Liver (tissue), 8 donors: ENCODE measurements at regions not wholly inside any gene's neighbourhood (a gene's known extent, or its start where the extent isn't known, plus 50 kb on each side); places are given as distances from the start of the nearest gene placed in this dataset.

Source experiments
- DNase-seq: peaks from one replicate; pipeline ENCODE4 v3.0.0-alpha.2; 2017; ENCODE audit warnings: low spot score
- H3K27ac ChIP-seq, 2 donors: one replicate each; pipeline ENCODE4 v1.7.0; 2013; ENCODE audit warnings: inconsistent platforms in 2 of 2, low read length in 2 of 2, control low read depth in 1 of 2, low read depth in 1 of 2, mild to moderate bottlenecking in 1 of 2
- H3K27me3 ChIP-seq, 4 donors: one replicate each; pipeline versions ENCODE4 v1.6.1 to v1.7.0; 2013; ENCODE audit warnings: low read length in 3 of 4, inconsistent platforms in 1 of 4, mild to moderate bottlenecking in 1 of 4, moderate library complexity in 1 of 4; ENCODE audit not compliant: control insufficient read depth in 4 of 4, insufficient read depth in 4 of 4
- H3K36me3 ChIP-seq, 4 donors: one replicate each; pipeline versions ENCODE4 v1.6.1 to v1.7.0; 2013; ENCODE audit warnings: low read length in 3 of 4, mild to moderate bottlenecking in 3 of 4, low read depth in 1 of 4, moderate library complexity in 1 of 4; ENCODE audit not compliant: control insufficient read depth in 4 of 4, insufficient read depth in 3 of 4
- H3K4me1 ChIP-seq, 4 donors: one replicate each; pipeline versions ENCODE4 v1.6.1 to v1.7.0; 2013; ENCODE audit warnings: low read length in 3 of 4, mild to moderate bottlenecking in 3 of 4, moderate library complexity in 1 of 4; ENCODE audit not compliant: control insufficient read depth in 4 of 4, insufficient read depth in 4 of 4
- H3K4me3 ChIP-seq, 3 donors: one replicate each; pipeline versions ENCODE4 v1.6.1 to v1.7.0; 2013; ENCODE audit warnings: low read length in 3 of 3, control low read depth in 1 of 3, low read depth in 1 of 3, mild to moderate bottlenecking in 1 of 3
- H3K9ac ChIP-seq, 2 donors: one replicate each; pipeline ENCODE4 v1.7.0; 2013; ENCODE audit warnings: low read length in 2 of 2, mild to moderate bottlenecking in 2 of 2, moderate library complexity in 2 of 2, control low read depth in 1 of 2, low read depth in 1 of 2
- H3K9me3 ChIP-seq, 4 donors: one replicate each; pipeline versions ENCODE4 v1.6.1 to v1.7.0; 2013; ENCODE audit warnings: low read length in 3 of 4; ENCODE audit not compliant: control insufficient read depth in 4 of 4
- EGR1 ChIP-seq, 2 donors: IDR thresholded peaks; 2 replicates each; pipeline ENCODE4 v1.6.1; 2016 to 2018; ENCODE audit warnings: antibody characterized with exemption in 2 of 2, low read depth in 2 of 2
- GABPA ChIP-seq, 2 donors: IDR thresholded peaks in 1 of 2; conservative IDR thresholded peaks in 1 of 2; 2 replicates each; pipeline ENCODE4 v1.6.1; 2016; ENCODE audit warnings: antibody characterized with exemption in 2 of 2, mild to moderate bottlenecking in 1 of 2, moderate library complexity in 1 of 2
- HNF4A ChIP-seq, 2 donors: conservative IDR thresholded peaks; 2 replicates each; pipeline ENCODE4 v1.6.1; 2016; ENCODE audit warnings: antibody characterized with exemption in 2 of 2, mild to moderate bottlenecking in 2 of 2
- HNF4G ChIP-seq: IDR thresholded peaks from 2 replicates; pipeline ENCODE4 v1.6.1; 2016; ENCODE audit warnings: antibody characterized with exemption
- JUND ChIP-seq, 2 donors: IDR thresholded peaks; 2 replicates each; pipeline ENCODE4 v1.6.1; 2016; ENCODE audit warnings: antibody characterized with exemption in 2 of 2
- NR2F2 ChIP-seq: IDR thresholded peaks from 2 replicates; pipeline ENCODE4 v1.6.1; 2016; ENCODE audit warnings: antibody characterized with exemption
- SP1 ChIP-seq: IDR thresholded peaks from 2 replicates; pipeline ENCODE4 v1.6.1; 2018; ENCODE audit warnings: antibody characterized with exemption, mild to moderate bottlenecking
- TAF1 ChIP-seq: conservative IDR thresholded peaks from 2 replicates; pipeline ENCODE4 v1.6.1; 2016; ENCODE audit warnings: antibody characterized with exemption, mild to moderate bottlenecking
- YY1 ChIP-seq: IDR thresholded peaks from 2 replicates; pipeline ENCODE4 v1.6.1; 2016; ENCODE audit warnings: antibody characterized with exemption, mild to moderate bottlenecking
- WGBS: extraction: QIAGEN DNeasy Blood & Tissue Kit; methylation state at CpG from one replicate; pipeline ENCODE4 v1.1.7; 2013; 5-methylcytosine and 5-hydroxymethylcytosine counted together
- TF ChIP-seq, protein P1 (sequence below): IDR thresholded peaks from 2 replicates; pipeline ENCODE4 v1.6.1; 2016; ENCODE audit warnings: antibody characterized with exemption, mild to moderate bottlenecking
- TF ChIP-seq, protein P2 (sequence below): IDR thresholded peaks from 2 replicates; pipeline ENCODE4 v1.6.1; 2016; ENCODE audit warnings: antibody characterized with exemption
- TF ChIP-seq, protein P3 (sequence below): fragments of 150-350 bp; IDR thresholded peaks from 2 replicates; pipeline ENCODE4 v1.5.1; 2017; ENCODE audit warnings: improper control_type of control experiment, low read depth, low read length; ENCODE audit not compliant: missing input control
- TF ChIP-seq, protein P4 (sequence below): IDR thresholded peaks from 2 replicates; pipeline ENCODE4 v1.6.1; 2016; ENCODE audit warnings: antibody characterized with exemption
- donor health status: healthy.
- donor health status: healthy.
- donor health status: healthy.
- donor health status: healthy.
- donor health status: healthy.

DNA sequence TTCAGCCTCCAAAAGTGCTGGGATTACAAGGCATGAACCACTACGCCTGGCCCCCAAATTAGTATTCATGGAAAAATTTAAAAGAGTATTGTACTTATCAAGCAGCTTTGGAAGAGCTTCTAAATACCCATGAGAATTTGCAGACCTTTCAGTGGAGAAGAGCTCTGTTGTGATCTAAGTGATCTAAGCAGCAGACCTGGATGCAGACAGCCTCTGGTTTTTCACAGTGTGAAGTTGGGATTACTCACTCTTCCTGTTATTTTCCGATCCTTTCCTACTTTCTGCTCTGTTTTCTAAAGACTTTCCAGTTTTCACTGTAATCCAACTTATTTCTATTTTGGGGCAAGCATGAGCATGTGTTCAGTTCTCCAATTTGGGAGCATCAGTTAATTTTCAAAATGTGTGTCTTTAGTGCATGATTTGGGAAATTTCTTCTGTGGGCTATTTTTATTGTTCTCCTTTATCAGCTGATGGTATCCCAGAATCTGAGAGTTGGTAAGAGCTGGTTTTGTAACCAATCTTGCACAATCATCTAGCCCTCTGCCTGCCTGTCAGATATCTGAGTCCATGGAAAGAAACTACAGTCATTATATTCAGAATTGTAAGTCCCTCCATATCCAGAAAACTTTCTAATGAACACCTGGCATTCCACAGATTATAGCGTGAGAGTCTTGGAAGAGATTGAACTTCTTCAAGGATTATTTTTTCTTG, 207.7 kb upstream of the DTNBP1 start:
- Histone ChIP-seq H3K27me3 (peaks cover 0 to 2% (median 0%) of the 10 kb centered on the region in 4 donors), H3K36me3 (no peaks in the 10 kb centered on the region), H3K9me3 (no peaks in the 10 kb centered on the region), H3K9ac (no peak overlapping the region), H3K27ac (no peak overlapping the region), H3K4me3 (no peak overlapping the region), H3K4me1 (no peaks in the 10 kb centered on the region)
- DNase-seq, result no peak
- TF ChIP-seq JUND (IDR thresholded peaks at IDR 0.05) (no peak), SP1 (no peak), TAF1 (no peak), NR2F2 (no peak), GABPA (IDR thresholded peaks at IDR 0.05 in 1 of 2, conservative IDR thresholded peaks at IDR 0.05 in 1 of 2) (no peak), EGR1 (IDR thresholded peaks at IDR 0.05; ENCODE audit: low read depth in 2 of 2) (no peak), YY1 (no peak), HNF4A (conservative IDR thresholded peaks at IDR 0.05) (no peak), HNF4G (no peak)
- TF ChIP-seq, protein P1, sequence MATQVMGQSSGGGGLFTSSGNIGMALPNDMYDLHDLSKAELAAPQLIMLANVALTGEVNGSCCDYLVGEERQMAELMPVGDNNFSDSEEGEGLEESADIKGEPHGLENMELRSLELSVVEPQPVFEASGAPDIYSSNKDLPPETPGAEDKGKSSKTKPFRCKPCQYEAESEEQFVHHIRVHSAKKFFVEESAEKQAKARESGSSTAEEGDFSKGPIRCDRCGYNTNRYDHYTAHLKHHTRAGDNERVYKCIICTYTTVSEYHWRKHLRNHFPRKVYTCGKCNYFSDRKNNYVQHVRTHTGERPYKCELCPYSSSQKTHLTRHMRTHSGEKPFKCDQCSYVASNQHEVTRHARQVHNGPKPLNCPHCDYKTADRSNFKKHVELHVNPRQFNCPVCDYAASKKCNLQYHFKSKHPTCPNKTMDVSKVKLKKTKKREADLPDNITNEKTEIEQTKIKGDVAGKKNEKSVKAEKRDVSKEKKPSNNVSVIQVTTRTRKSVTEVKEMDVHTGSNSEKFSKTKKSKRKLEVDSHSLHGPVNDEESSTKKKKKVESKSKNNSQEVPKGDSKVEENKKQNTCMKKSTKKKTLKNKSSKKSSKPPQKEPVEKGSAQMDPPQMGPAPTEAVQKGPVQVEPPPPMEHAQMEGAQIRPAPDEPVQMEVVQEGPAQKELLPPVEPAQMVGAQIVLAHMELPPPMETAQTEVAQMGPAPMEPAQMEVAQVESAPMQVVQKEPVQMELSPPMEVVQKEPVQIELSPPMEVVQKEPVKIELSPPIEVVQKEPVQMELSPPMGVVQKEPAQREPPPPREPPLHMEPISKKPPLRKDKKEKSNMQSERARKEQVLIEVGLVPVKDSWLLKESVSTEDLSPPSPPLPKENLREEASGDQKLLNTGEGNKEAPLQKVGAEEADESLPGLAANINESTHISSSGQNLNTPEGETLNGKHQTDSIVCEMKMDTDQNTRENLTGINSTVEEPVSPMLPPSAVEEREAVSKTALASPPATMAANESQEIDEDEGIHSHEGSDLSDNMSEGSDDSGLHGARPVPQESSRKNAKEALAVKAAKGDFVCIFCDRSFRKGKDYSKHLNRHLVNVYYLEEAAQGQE, result no peak
- TF ChIP-seq, protein P2, sequence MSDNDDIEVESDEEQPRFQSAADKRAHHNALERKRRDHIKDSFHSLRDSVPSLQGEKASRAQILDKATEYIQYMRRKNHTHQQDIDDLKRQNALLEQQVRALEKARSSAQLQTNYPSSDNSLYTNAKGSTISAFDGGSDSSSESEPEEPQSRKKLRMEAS, result no peak
- TF ChIP-seq, protein P3, sequence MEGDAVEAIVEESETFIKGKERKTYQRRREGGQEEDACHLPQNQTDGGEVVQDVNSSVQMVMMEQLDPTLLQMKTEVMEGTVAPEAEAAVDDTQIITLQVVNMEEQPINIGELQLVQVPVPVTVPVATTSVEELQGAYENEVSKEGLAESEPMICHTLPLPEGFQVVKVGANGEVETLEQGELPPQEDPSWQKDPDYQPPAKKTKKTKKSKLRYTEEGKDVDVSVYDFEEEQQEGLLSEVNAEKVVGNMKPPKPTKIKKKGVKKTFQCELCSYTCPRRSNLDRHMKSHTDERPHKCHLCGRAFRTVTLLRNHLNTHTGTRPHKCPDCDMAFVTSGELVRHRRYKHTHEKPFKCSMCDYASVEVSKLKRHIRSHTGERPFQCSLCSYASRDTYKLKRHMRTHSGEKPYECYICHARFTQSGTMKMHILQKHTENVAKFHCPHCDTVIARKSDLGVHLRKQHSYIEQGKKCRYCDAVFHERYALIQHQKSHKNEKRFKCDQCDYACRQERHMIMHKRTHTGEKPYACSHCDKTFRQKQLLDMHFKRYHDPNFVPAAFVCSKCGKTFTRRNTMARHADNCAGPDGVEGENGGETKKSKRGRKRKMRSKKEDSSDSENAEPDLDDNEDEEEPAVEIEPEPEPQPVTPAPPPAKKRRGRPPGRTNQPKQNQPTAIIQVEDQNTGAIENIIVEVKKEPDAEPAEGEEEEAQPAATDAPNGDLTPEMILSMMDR, result no peak
- 59% methylated on average over 3 of the region's 3 CpGs for WGBS

DNA sequence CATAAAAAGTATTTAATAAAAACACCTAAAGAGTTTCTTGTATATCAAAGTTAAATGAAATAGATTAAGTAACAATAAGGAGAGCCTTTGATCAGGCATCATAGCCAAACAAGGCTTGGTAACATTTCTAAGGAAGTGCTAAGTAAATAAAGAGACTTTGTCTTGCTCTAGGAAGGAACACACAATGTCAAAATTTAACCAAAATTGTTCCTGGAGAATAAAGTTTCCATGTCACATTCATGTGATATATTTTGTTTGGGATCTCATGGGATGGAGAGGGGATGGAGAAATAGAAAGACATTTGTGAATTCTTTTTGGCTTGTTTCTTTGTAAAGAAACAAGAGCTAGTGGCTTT, 201.9 kb upstream of the DTNBP1 start:
- TF ChIP-seq, protein P4, sequence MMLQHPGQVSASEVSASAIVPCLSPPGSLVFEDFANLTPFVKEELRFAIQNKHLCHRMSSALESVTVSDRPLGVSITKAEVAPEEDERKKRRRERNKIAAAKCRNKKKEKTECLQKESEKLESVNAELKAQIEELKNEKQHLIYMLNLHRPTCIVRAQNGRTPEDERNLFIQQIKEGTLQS, result no peak
- Histone ChIP-seq H3K4me1 (no peaks in the 10 kb centered on the region), H3K27ac (no peak overlapping the region), H3K36me3 (no peaks in the 10 kb centered on the region), H3K9ac (no peak overlapping the region), H3K4me3 (no peak overlapping the region), H3K9me3 (peaks cover 0 to 2% (median 0%) of the 10 kb centered on the region in 4 donors), H3K27me3 (peaks cover 0 to 2% (median 0%) of the 10 kb centered on the region in 4 donors)
- no peak for DNase-seq
